Endothelial cell of umbilical vein (primary cell): ENCODE measurements at regions not wholly inside any gene's neighbourhood (a gene's known extent, or its start where the extent isn't known, plus 50 kb on each side); places are given as distances from the start of the nearest gene placed in this dataset.

ENCODE experiments used
- BruUV-seq: library from RNA; stranded (reverse); fragments of 400-500 nt; replicated peaks from 2 replicates; lab custom pipeline; 2021; lab: Mats Ljungman, UMichigan
- CTCF ChIA-PET: fragments of 300-600, 350-600 bp; sonication (Branson Sonifier 250); formaldehyde crosslinking; loops from one replicate; lab custom pipeline; 2021; ENCODE audit warnings: antibody characterized with exemption, inconsistent platforms; lab: Charles Lee
- POLR2A ChIA-PET: fragments of 300-600, 350-600 bp; sonication (Branson Sonifier 250); formaldehyde crosslinking; loops from one replicate; lab custom pipeline; 2021; ENCODE audit warnings: antibody characterized with exemption, inconsistent platforms; lab: Charles Lee
- DNase-seq: peaks from one replicate; pipeline ENCODE4 v3.0.0-alpha.2; 2011; ENCODE audit warnings: low read depth, low spot score
- FAIRE-seq: peaks from 2 replicates; lab custom pipeline; 2011; peaks lifted over from hg19 to GRCh38; lab: Jason Lieb, UNC
- H2AFZ ChIP-seq: 2 replicates; pipeline ENCODE4 v1.6.0; 2012; ENCODE audit warnings: low read depth, low read length, control low read depth, inconsistent platforms
- H3K27ac ChIP-seq: 2 replicates; pipeline ENCODE4 v1.5.1; 2011; ENCODE audit warnings: low read depth, mild to moderate bottlenecking, control low read depth, low read length, moderate library complexity; ENCODE audit not compliant: insufficient read depth
- H3K27me3 ChIP-seq, 2 experiments: 2 replicates each; pipeline versions ENCODE4 v1.6.0 to v1.6.1; 2011; ENCODE audit warnings: low read length in 2 of 2, mixed read lengths in 1 of 2; ENCODE audit not compliant: control insufficient read depth in 2 of 2, insufficient read depth in 2 of 2
- H3K36me3 ChIP-seq, 2 experiments: 2 replicates in 1 of 2; 3 replicates in 1 of 2; pipeline ENCODE4 v1.5.1; 2011; ENCODE audit warnings: low read length in 2 of 2, mild to moderate bottlenecking in 1 of 2, moderate library complexity in 1 of 2; ENCODE audit not compliant: control insufficient read depth in 2 of 2, insufficient read depth in 2 of 2; ENCODE audit errors: extremely low read depth in 1 of 2
- H3K4me1 ChIP-seq: 3 replicates; pipeline ENCODE4 v1.5.1; 2011; ENCODE audit warnings: mild to moderate bottlenecking, low read length; ENCODE audit not compliant: control insufficient read depth, insufficient read depth; ENCODE audit errors: extremely low read depth
- H3K4me2 ChIP-seq: 2 replicates; pipeline ENCODE4 v1.6.1; 2011; ENCODE audit warnings: low read length, control low read depth, mixed read lengths; ENCODE audit not compliant: insufficient read depth
- H3K4me3 ChIP-seq, 3 experiments: fragments of 200-600 bp in 1 of 3; sonication (generic), shearing (Covaris generic) in 1 of 3; replicated peaks in 1 of 3; 2 replicates each; pipeline ENCODE4 v1.5.1; 2011 to 2016; ENCODE audit warnings: control low read depth in 3 of 3, low read length in 3 of 3, mild to moderate bottlenecking in 2 of 3, inconsistent platforms in 1 of 3, low read depth in 1 of 3, moderate library complexity in 1 of 3; ENCODE audit not compliant: insufficient read depth in 1 of 3
- H3K79me2 ChIP-seq: 2 replicates; pipeline ENCODE4 v1.6.0; 2012; ENCODE audit warnings: low read length, inconsistent platforms; ENCODE audit not compliant: control insufficient read depth, insufficient read depth
- H3K9ac ChIP-seq: replicated peaks from 2 replicates; pipeline ENCODE3; 2011; ENCODE audit warnings: low read length, control low read depth; ENCODE audit not compliant: insufficient read depth; ENCODE audit errors: extremely low read depth
- H3K9me1 ChIP-seq: replicated peaks from 3 replicates; pipeline ENCODE4 v1.6.0; 2011; ENCODE audit warnings: mild to moderate bottlenecking, low read length; ENCODE audit not compliant: control insufficient read depth, insufficient read depth; ENCODE audit errors: extremely low read depth
- H3K9me3 ChIP-seq: replicated peaks from 2 replicates; pipeline ENCODE4 v1.5.1; 2012; ENCODE audit warnings: low read length, inconsistent platforms; ENCODE audit not compliant: control insufficient read depth, insufficient read depth
- H4K20me1 ChIP-seq: replicated peaks from 2 replicates; pipeline ENCODE3; 2011; ENCODE audit warnings: mild to moderate bottlenecking, low read length; ENCODE audit not compliant: control insufficient read depth, insufficient read depth; ENCODE audit errors: extremely low read depth
- CTCF ChIP-seq, 2 donors: IDR thresholded peaks; 1 replicate in 1 of 2; 2 replicates in 1 of 2; pipeline ENCODE4 v1.5.1; 2011; ENCODE audit warnings: low read length in 2 of 2, mild to moderate bottlenecking in 2 of 2, moderate library complexity in 2 of 2, control low read depth in 1 of 2, inconsistent platforms in 1 of 2, low read depth in 1 of 2; ENCODE audit not compliant: insufficient read depth in 1 of 2; ENCODE audit errors: extremely low read depth in 1 of 2
- EZH2 ChIP-seq: IDR thresholded peaks from 2 replicates; pipeline ENCODE4 v1.6.1; 2012; ENCODE audit warnings: borderline replicate concordance, low read depth, mild to moderate bottlenecking, moderate library complexity, low read length, inconsistent platforms; ENCODE audit not compliant: severe bottlenecking
- FOS ChIP-seq: IDR thresholded peaks from 2 replicates; pipeline ENCODE4 v1.6.1; 2011; ENCODE audit warnings: mild to moderate bottlenecking, low read length, moderate library complexity, borderline replicate concordance; ENCODE audit not compliant: insufficient read depth
- GATA2 ChIP-seq: IDR thresholded peaks from 2 replicates; pipeline ENCODE4 v1.7.0; 2011; ENCODE audit warnings: low read depth, mild to moderate bottlenecking, moderate library complexity, mixed read lengths, low read length; ENCODE audit not compliant: insufficient read length, insufficient read depth
- JUN ChIP-seq: IDR thresholded peaks from 2 replicates; pipeline ENCODE4 v1.6.1; 2011; ENCODE audit warnings: borderline replicate concordance, low read depth; ENCODE audit not compliant: insufficient read length, insufficient read depth
- MYC ChIP-seq: IDR thresholded peaks from one replicate; pipeline ENCODE4 v1.6.1; 2011; ENCODE audit warnings: mild to moderate bottlenecking, low read depth, low read length
- POLR2A ChIP-seq: IDR thresholded peaks from 2 replicates; pipeline ENCODE4 v1.6.1; 2012; ENCODE audit warnings: low read depth, mild to moderate bottlenecking, control low read depth, low read length
- POLR2AphosphoS5 ChIP-seq: IDR thresholded peaks from 2 replicates; pipeline ENCODE4 v1.6.1; 2012; ENCODE audit warnings: low read depth, mild to moderate bottlenecking, control low read depth, low read length, moderate library complexity; ENCODE audit not compliant: insufficient read depth
- dilution Hi-C: fragments of 300-500 bp; cut with MboI; formaldehyde crosslinking; loops from one replicate; pipeline ENCODE4 v1.15.0; 2019; ENCODE audit warnings: low sequenced_read_pairs; ENCODE audit not compliant: extremely low pct_ligation_motif_present
- intact Hi-C: fragments of 100-400 bp; cut with micrococcal nuclease; formaldehyde crosslinking; loops from one replicate; pipeline ENCODE4 v1.10.0; 2022
- TF ChIP-seq, protein P1 (sequence below): IDR thresholded peaks from 2 replicates; pipeline ENCODE4 v1.6.1; 2011; ENCODE audit not compliant: insufficient read depth, insufficient read length

DNA sequence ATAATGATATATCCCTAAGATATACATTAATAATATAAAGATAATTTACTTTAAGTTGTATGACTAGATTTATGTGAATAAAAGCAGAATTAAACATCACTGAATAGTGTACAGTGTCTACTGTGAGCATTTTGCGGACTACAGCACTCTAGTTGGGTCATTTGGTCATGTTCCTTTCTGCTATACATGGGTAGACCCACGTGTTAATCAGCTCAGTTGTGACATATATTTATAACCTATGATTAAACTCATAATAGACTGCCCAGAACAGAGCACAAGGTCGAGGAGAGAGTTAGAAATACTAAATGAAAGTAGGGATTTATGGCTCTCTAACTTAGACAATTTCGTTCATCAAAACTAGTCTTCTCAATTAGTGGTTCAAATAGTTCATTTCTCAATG lies 852.7 kb downstream of the EPHA7 start:
- H3K4me2 ChIP-seq, result no peak overlapping the region
- dilution Hi-C loops, result no loop called here
- no TSS peak for BruUV-seq
- no peak overlapping the region for H3K27ac ChIP-seq
- no peaks in the 10 kb centered on the region for H3K36me3 ChIP-seq
- FAIRE-seq (no peak), DNase-seq (no peak)
- TF ChIP-seq JUN, result no peak
- TF ChIP-seq MYC, result no peak
- no peak for TF ChIP-seq FOS
- no peak for TF ChIP-seq POLR2AphosphoS5
- no peak for TF ChIP-seq CTCF (IDR thresholded peaks at IDR 0.05; ENCODE audit: extremely low read depth in 1 of 2, insufficient read depth in 1 of 2, low read depth in 1 of 2, low read length in 2 of 2)
- TF ChIP-seq EZH2, result no peak
- TF ChIP-seq, protein P1, sequence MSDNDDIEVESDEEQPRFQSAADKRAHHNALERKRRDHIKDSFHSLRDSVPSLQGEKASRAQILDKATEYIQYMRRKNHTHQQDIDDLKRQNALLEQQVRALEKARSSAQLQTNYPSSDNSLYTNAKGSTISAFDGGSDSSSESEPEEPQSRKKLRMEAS, result no peak
- TF ChIP-seq GATA2, result no peak
- TF ChIP-seq POLR2A, result no peak
- no peak overlapping the region for H2AFZ ChIP-seq
- POLR2A ChIA-PET, result no interaction called here
- H3K9me3 ChIP-seq, result no peaks in the 10 kb centered on the region
- intact Hi-C loops, result no loop called here
- H3K9ac ChIP-seq, result no peak overlapping the region
- H3K27me3 ChIP-seq, result no peaks in the 10 kb centered on the region
- H3K79me2 ChIP-seq, result no peaks in the 10 kb centered on the region
- no peaks in the 10 kb centered on the region for H4K20me1 ChIP-seq
- CTCF ChIA-PET, result interaction anchor here (1.2 kb wide), 1 partner anchor 15 kb away, joined by 3 read pairs; no protein-coding TSS in a partner anchor
- no peaks in the 10 kb centered on the region for H3K4me1 ChIP-seq
- H3K4me3 ChIP-seq, result no peak overlapping the region
- no peaks in the 10 kb centered on the region for H3K9me1 ChIP-seq
